AG08395 (cell line): ENCODE measurements at regions not wholly inside any gene's neighbourhood (a gene's known extent, or its start where the extent isn't known, plus 50 kb on each side); places are given as distances from the start of the nearest gene placed in this dataset.

Experiments
- DNase-seq: peaks from one replicate; pipeline ENCODE4 v3.0.0; 2012; ENCODE audit warnings: mixed read lengths, low spot score

DNA sequence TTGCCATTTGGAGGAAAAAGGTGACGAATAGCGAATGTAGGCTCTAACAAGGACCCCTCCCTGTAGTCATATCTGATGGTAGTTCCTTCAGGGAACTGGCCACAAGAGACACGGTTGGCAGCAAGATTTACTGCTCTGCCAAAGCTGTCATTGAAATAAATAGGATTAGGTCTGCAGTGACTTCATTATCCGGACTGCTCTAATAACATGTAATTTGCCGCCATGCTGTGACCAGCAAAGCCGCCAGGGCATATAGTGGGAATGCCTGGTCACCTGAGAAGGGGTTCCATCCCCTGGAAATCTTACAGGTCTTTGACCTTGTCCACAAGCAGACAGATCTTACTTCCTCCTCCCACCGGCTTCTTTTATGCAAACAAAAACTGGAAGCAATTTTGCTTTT, 59.4 kb upstream of the LAPTM4A start:
- no peak for DNase-seq

DNA sequence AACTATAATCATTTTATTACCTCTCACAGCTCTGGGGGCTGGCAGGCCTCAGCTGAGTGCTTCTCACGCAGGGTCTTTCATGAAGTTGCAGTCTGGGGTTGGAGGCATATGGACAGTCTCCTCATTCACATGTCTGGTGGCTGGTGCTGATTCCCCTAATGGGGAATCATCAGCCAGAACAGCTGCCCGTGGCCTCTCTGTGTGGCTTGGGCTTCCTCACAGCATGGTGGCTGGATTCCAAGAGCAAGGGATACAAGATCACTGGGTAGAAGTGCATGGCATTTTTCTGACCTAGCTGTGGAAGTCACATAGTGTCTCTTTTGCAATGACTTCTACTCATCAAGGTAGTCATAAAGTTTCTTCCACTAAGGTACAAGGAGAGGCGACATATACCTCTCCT, 59.0 kb upstream of the LAPTM4A start:
- no peak for DNase-seq

DNA sequence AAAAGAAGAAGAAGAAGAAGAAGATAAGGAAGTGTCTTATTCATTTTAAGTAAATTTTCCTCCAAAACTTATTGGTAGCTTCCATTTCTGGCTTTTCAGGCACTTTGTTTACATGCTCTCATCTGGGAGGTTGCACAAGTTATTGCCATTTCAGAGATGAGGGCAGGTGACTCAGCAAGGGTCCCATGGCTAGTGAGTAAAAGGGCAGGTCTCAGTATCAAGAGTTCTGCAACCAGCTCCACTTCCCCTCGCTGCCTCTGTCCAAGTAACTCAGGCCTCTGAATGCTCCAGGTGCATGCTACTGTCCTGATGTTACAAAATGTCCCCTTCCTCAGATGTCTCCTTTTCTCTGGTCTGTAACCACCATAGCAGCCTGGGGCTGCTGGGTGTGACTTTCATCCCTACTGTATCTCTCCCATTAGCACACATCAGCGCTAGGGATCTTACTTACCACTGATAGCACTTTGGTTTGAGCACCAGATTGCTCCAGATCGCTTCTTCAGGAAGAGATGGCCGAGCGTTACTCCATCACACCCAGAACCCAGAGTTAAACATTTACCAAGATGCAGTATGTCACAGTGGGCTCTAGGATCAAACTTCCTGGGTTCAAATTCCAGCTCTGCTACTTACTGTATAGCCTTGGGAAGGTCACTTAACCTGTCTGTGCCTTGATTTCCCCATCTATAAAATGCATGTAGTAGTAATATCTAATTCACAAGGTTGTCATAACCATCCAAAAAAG, 57.4 kb upstream of the LAPTM4A start:
- DNase-seq = no peak

DNA sequence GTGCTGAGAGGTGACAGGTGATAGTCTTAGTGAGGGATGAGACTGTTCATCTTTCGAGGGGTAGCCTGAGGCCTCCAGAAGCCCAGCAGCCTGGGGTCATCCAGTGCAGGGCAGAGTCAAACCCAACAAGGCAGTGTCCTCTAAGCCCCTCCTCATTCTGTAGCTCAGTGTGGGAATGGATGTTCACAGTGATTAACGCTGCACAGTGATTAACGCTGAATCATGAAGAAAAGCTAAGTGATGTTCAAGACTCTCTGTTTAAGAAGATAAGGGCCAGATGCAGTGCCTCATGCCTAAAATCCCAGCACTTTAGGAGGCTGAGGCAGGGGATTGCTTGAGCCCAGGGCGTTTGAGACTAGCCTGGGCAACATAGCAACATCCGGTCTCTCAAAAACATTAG, 56.3 kb upstream of the LAPTM4A start:
- DNase-seq = no peak

DNA sequence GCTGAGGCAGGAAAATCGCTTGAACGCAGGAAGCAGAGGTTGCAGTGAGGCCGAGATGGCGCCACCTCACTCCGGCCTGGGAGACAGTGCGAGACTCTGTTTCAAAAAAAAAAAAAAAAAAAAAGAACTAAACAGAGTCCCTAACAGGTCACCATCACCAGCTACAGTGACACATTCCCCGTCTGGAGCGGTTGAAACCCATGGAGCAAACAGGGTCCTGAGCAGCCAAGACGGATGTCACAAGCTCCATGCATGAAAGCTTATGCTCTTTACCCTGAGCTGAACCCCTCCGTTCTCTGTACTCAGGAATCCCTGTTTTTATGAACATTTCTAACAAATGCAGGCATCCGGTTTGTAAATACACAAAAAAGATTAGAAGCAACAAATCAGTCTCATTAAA, 55.9 kb upstream of the LAPTM4A start:
- no peak for DNase-seq

DNA sequence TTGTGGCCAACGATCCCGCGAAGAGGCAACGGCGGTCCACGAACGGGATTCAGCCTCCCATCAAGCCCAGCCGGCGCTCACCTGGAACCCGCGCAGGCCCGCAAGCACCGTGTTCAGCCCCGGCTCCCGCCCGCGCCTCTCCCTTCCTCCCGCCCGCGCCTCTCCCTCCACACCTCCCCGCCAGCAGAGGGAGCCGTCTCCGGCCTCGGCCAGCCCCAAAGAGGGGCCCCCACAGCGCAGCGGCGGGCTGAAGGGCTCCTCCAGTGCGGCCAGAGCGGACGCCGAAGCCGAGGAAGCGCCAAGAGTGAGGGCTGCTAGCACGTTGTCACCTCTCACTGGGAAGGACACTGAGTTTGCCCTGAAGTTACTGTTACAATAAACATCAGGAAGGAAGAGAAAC, 55.3 kb upstream of the LAPTM4A start:
- no peak for DNase-seq

DNA sequence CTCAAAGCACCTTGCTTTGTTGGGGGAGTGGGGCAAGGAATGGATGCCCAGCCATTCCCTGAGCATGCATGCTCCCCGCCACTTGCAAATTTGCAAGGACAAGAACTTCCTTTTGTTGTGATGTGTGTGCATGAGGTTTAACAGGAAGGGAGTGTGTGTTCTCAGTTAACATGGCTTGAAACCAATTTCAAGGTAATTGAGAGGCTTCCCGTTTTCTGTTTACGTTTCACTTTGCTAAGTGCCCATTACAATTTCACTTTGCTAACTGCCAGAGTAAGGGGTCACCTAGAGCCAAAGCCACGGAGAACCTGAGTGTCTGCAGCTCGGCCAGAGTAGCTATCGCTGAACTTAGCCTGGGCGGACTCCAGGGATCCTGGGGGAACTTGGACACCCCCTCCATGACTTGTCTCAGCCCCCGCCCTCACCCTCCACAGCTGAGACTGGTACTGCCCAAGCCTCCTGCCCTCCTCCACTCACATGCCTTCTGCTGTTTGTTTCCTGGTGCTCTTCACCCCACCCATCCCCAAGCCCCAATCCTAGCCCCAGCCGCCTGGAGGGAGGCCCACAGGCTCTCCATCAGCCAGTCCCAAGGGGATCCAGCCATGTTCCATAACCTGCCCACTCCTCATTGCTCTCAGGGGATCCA, 53.6 kb upstream of the LAPTM4A start:
- DNase-seq = no peak

DNA sequence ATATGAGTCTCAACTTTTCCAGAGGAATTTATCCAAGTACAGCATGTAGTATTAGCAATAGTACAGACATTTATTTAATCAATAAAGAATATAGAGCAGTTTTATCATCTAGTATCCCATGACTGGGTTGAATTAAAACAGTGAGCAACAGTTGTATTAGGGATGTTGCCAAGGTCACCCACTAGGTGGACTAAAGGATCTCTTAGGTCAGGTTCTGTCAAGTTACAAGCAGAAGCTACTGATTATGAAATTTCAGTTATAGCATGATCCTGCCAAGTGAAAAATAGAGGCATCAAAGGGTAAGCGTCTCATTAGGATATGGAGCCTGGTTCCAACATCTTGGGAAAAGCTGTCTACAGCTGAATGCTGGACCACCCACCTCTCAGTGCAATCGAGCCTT, 52.1 kb upstream of the LAPTM4A start:
- peak; percentile 35 for DNase-seq
